ENCODE measurements at regions not wholly inside any gene's neighbourhood (a gene's known extent, or its start where the extent isn't known, plus 50 kb on each side); places are given as distances from the start of the nearest gene placed in this dataset.

GRCh38 chr7:40969641-40970040 is 733.2 kb downstream of the INHBA start (continued):
- TF ChIP-seq FOXJ3 (CRISPR knock-in tag; IDR thresholded peaks at IDR 0.05) = peak; percentile 65

- ChIA-PET CTCF (interaction anchor here (1.2 kb wide), 1 partner anchor 37 kb away, joined by 3 read pairs; no protein-coding TSS in a partner anchor), POLR2A (no interaction called here)
- H4K20me1 ChIP-seq (ENCODE audit: insufficient read depth) = no peaks in the 10 kb centered on the region
- no peak for DNase-seq
- no peak overlapping the region for H2AFZ ChIP-seq (ENCODE audit: low read depth)
- no peaks in the 10 kb centered on the region for H3K36me3 ChIP-seq (replicated peaks in 1 of 2; ENCODE audit: control insufficient read depth in 1 of 2, insufficient read depth in 2 of 2, low read length in 1 of 2)
- no peaks in the 10 kb centered on the region for H3K27me3 ChIP-seq (ENCODE audit: insufficient read depth)
- H3K4me3 ChIP-seq (ENCODE audit: low read depth in 2 of 2, low read length in 1 of 2) = no peak overlapping the region
- H3K9ac ChIP-seq = no peak overlapping the region
- no peaks in the 10 kb centered on the region for H3K9me2 ChIP-seq
- H3K4me1 ChIP-seq (ENCODE audit: control insufficient read depth in 1 of 2, insufficient read depth in 2 of 2, low read depth in 1 of 2, low read length in 1 of 2) = peaks cover 0 to 14% of the 10 kb centered on the region in 2 experiments; a peak in 1 of 4 replicates
- no peaks in the 10 kb centered on the region for H3K79me2 ChIP-seq (ENCODE audit: insufficient read depth)
- no peak overlapping the region for H3K27ac ChIP-seq (ENCODE audit: low read depth in 2 of 2, low read length in 1 of 2)
- no peak for TF ChIP-seq SMC3 (IDR thresholded peaks at IDR 0.05; ENCODE audit: low read depth, low read length)
- TF ChIP-seq SIN3A (IDR thresholded peaks at IDR 0.05; ENCODE audit: borderline replicate concordance, low read depth, low read length) = no peak
- TF ChIP-seq FOSL2 (IDR thresholded peaks at IDR 0.05; ENCODE audit: borderline replicate concordance, low read depth) = no peak
- no peak for TF ChIP-seq MEF2A (IDR thresholded peaks at IDR 0.05; ENCODE audit: borderline replicate concordance, low read depth)
- no peak for TF ChIP-seq MXI1 (IDR thresholded peaks at IDR 0.05; ENCODE audit: low read depth, low read length)
- no peak for TF ChIP-seq CHD2 (IDR thresholded peaks at IDR 0.05; ENCODE audit: low read length, partially characterized antibody)
- no peak for TF ChIP-seq IRF3 (IDR thresholded peaks at IDR 0.05; ENCODE audit: low read depth, low read length)
- TF ChIP-seq NFIC (IDR thresholded peaks at IDR 0.05; ENCODE audit: borderline replicate concordance) = no peak
- no peak for TF ChIP-seq RCOR1 (IDR thresholded peaks at IDR 0.05; ENCODE audit: low read length)
- no peak for TF ChIP-seq GABPA (IDR thresholded peaks at IDR 0.05; ENCODE audit: low read depth)
- 81% methylated on average over 2 of the region's 2 CpGs for WGBS (ENCODE audit: low lambda C conversion rate)
- H3K4me2 ChIP-seq = no peak overlapping the region
- no peaks in the 10 kb centered on the region for H3K9me3 ChIP-seq
- H3F3A ChIP-seq (replicated peaks; ENCODE audit: insufficient read depth) = no peaks in the 10 kb centered on the region
These were observed 736.2 kb downstream of the INHBA start for GRCh38 chr7:40966693-40967092.

GRCh38 chr7:40965774-40966173 is 737.1 kb downstream of the INHBA start:
- H3K4me3 ChIP-seq (ENCODE audit: low read depth in 2 of 2, low read length in 1 of 2) = no peak overlapping the region
- H3K27me3 ChIP-seq (ENCODE audit: insufficient read depth) = no peaks in the 10 kb centered on the region
- no peak overlapping the region for H3K27ac ChIP-seq (ENCODE audit: low read depth in 2 of 2, low read length in 1 of 2)
- ChIA-PET CTCF (no interaction called here), POLR2A (no interaction called here)
- no peaks in the 10 kb centered on the region for H3K36me3 ChIP-seq (replicated peaks in 1 of 2; ENCODE audit: control insufficient read depth in 1 of 2, insufficient read depth in 2 of 2, low read length in 1 of 2)
- H3K4me1 ChIP-seq (ENCODE audit: control insufficient read depth in 1 of 2, insufficient read depth in 2 of 2, low read depth in 1 of 2, low read length in 1 of 2) = peaks cover 0 to 14% of the 10 kb centered on the region in 2 experiments; a peak in 1 of 4 replicates
- no peaks in the 10 kb centered on the region for H3K79me2 ChIP-seq (ENCODE audit: insufficient read depth)
- no peak for DNase-seq
- WGBS (ENCODE audit: low lambda C conversion rate) = 78% methylated on average over 1 of the region's 1 CpG
- no peaks in the 10 kb centered on the region for H3K9me3 ChIP-seq
- H4K20me1 ChIP-seq (ENCODE audit: insufficient read depth) = no peaks in the 10 kb centered on the region
- H3K4me2 ChIP-seq = no peak overlapping the region
- H2AFZ ChIP-seq (ENCODE audit: low read depth) = no peak overlapping the region
- no peaks in the 10 kb centered on the region for H3F3A ChIP-seq (replicated peaks; ENCODE audit: insufficient read depth)
- no peak overlapping the region for H3K9ac ChIP-seq
- H3K9me2 ChIP-seq = no peaks in the 10 kb centered on the region
- TF ChIP-seq YY1 (IDR thresholded peaks at IDR 0.05; ENCODE audit: low read depth) (no peak), USF2 (IDR thresholded peaks at IDR 0.05; ENCODE audit: borderline replicate concordance, low read depth, low read length) (no peak), RXRA (IDR thresholded peaks at IDR 0.05; ENCODE audit: borderline replicate concordance, low read depth) (no peak), TEAD4 (IDR thresholded peaks at IDR 0.05; ENCODE audit: borderline replicate concordance, insufficient read depth) (no peak), SIN3A (IDR thresholded peaks at IDR 0.05; ENCODE audit: borderline replicate concordance, low read depth, low read length) (no peak), EP300 (IDR thresholded peaks at IDR 0.05; ENCODE audit: borderline replicate concordance in 1 of 2, low read depth in 1 of 2, low read length in 1 of 2) (no peak), MXI1 (IDR thresholded peaks at IDR 0.05; ENCODE audit: low read depth, low read length) (no peak), USF1 (IDR thresholded peaks at IDR 0.05; ENCODE audit: borderline replicate concordance, low read depth) (no peak), GATA2 (CRISPR knock-in tag; IDR thresholded peaks at IDR 0.05) (no peak), EZH2phosphoT487 (IDR thresholded peaks at IDR 0.05; ENCODE audit: borderline replicate concordance, low read depth) (no peak), RAD21 (IDR thresholded peaks at IDR 0.05; ENCODE audit: low read length) (no peak), NRF1 (IDR thresholded peaks at IDR 0.05; ENCODE audit: low read depth, low read length) (no peak), RFX5 (IDR thresholded peaks at IDR 0.05; ENCODE audit: low read length) (no peak), ZBTB33 (IDR thresholded peaks at IDR 0.05; ENCODE audit: borderline replicate concordance, low read depth) (no peak), FOXM1 (IDR thresholded peaks at IDR 0.05; ENCODE audit: low read depth) (no peak), RCOR1 (IDR thresholded peaks at IDR 0.05; ENCODE audit: low read length) (no peak)

All from SK-N-SH (cell line).